ENCODE measurements at regions not wholly inside any gene's neighbourhood (a gene's known extent, or its start where the extent isn't known, plus 50 kb on each side); places are given as distances from the start of the nearest gene placed in this dataset.

- DNase-seq (ENCODE audit: low read depth): no peak
- in situ Hi-C loops (cut with HindIII; ENCODE audit: low sequenced_read_pairs): no loop called here
- TF ChIP-seq, protein P1, sequence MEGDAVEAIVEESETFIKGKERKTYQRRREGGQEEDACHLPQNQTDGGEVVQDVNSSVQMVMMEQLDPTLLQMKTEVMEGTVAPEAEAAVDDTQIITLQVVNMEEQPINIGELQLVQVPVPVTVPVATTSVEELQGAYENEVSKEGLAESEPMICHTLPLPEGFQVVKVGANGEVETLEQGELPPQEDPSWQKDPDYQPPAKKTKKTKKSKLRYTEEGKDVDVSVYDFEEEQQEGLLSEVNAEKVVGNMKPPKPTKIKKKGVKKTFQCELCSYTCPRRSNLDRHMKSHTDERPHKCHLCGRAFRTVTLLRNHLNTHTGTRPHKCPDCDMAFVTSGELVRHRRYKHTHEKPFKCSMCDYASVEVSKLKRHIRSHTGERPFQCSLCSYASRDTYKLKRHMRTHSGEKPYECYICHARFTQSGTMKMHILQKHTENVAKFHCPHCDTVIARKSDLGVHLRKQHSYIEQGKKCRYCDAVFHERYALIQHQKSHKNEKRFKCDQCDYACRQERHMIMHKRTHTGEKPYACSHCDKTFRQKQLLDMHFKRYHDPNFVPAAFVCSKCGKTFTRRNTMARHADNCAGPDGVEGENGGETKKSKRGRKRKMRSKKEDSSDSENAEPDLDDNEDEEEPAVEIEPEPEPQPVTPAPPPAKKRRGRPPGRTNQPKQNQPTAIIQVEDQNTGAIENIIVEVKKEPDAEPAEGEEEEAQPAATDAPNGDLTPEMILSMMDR (IDR thresholded peaks at IDR 0.05; ENCODE audit: low read depth, low read length, missing control alignments): no peak
- H3K4me3 ChIP-seq (ENCODE audit: low read depth, low read length): no peak overlapping the region
These were observed 341.0 kb upstream of the USP24 start for GRCh38 chr1:55555956-55556725.

DNA sequence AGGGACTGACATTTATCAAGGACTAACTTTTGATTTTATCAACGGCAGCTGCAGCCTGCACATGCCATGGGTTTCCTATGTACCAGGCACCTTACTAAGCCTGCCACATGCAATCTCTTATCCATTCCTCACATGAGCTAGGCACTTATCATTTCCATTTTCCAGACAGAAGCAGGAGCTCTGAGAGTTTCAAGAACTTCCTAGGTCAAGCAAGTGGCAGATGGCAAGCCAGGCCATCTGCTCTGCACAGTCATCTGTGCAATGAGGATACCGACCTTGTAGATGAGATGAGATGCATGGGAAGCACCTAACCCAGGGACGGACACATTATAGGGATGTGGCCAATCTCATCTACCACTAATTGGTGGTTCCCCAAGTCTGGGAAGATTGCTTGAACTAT, 339.4 kb upstream of the USP24 start:
- in situ Hi-C loops (cut with HindIII; ENCODE audit: low sequenced_read_pairs): loop anchor here (5.0 kb wide), 1 partner anchor 33 kb away; no protein-coding TSS in a partner anchor
- DNase-seq (ENCODE audit: low read depth): no peak
- TF ChIP-seq, protein P1 (IDR thresholded peaks at IDR 0.05; ENCODE audit: low read depth, low read length, missing control alignments): no peak
- no peak overlapping the region for H3K4me3 ChIP-seq (ENCODE audit: low read depth, low read length)

DNA sequence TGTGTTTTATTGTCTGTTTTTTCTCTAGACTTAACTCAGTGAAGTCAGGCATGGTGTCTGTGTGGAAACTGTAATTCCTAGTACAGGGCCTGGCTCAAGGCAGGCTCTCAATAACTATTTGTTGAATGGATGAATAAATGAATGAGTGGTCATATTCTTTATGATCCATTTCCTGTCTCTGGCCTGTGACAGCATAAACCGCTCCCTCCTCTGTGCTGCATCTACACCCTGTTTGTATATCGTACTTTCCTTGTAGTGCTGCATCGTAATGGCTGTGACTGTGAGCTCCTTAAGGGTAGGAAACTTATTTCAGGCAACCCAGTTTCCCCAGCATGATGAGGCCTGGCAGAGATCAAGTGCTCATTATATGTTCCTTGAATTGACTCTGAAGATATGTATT, 337.5 kb upstream of the USP24 start:
- TF ChIP-seq, protein P1 (IDR thresholded peaks at IDR 0.05; ENCODE audit: low read depth, low read length, missing control alignments): no peak
- in situ Hi-C loops (cut with HindIII; ENCODE audit: low sequenced_read_pairs): loop anchor here (5.0 kb wide), 1 partner anchor 35 kb away; no protein-coding TSS in a partner anchor
- DNase-seq (ENCODE audit: low read depth): no peak
- no peak overlapping the region for H3K4me3 ChIP-seq (ENCODE audit: low read depth, low read length)

- TF ChIP-seq, protein P1 (IDR thresholded peaks at IDR 0.05; ENCODE audit: low read depth, low read length, missing control alignments): no peak
- no peak for DNase-seq (ENCODE audit: low read depth)
- in situ Hi-C loops (cut with HindIII; ENCODE audit: low sequenced_read_pairs): no loop called here
- no peak overlapping the region for H3K4me3 ChIP-seq (ENCODE audit: low read depth, low read length)
These were observed 332.2 kb upstream of the USP24 start for GRCh38 chr1:55547405-55547804.

DNA sequence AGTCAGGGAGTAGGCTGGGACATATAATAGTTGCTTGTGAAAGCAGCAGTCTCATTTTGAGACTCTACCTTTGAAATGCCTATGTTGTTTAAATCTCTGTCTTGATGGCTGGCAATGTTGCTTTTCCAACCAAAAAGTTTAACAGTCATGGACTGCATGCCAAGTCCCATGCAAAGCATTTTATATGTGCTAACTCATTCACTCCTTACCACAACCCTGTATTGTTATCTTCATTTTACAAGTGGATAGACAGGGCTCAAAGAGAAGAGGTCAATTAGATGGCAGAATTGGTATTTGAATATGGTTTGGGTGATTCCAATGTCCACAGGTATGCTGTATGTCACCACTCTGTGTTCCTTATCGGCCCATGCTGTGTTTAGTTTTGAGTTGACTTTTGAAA, 331.4 kb upstream of the USP24 start:
- TF ChIP-seq, protein P1 (IDR thresholded peaks at IDR 0.05; ENCODE audit: low read depth, low read length, missing control alignments): no peak
- H3K4me3 ChIP-seq (ENCODE audit: low read depth, low read length): no peak overlapping the region
- DNase-seq (ENCODE audit: low read depth): no peak
- in situ Hi-C loops (cut with HindIII; ENCODE audit: low sequenced_read_pairs): no loop called here

DNA sequence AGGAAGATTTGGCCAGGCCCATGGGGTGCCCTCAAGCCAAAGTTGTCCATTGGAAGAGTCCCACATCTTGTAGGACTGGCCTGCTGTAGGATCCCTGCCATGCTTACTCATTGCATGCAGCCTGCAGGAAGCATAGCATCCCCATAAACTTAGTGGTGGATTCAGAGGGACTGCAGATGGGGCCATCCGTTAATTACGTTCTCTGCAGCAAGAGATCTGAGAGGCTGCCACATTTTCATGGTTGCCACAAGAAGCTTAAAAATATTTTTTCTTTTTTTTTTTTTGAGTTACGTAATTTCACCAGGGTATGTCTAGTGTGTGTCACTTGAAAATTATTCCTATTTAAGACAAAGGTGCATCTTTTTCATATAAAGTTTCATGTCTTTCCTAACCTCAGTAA, 329.7 kb upstream of the USP24 start:
- no peak overlapping the region for H3K4me3 ChIP-seq (ENCODE audit: low read depth, low read length)
- TF ChIP-seq, protein P1 (IDR thresholded peaks at IDR 0.05; ENCODE audit: low read depth, low read length, missing control alignments): no peak
- in situ Hi-C loops (cut with HindIII; ENCODE audit: low sequenced_read_pairs): no loop called here
- no peak for DNase-seq (ENCODE audit: low read depth)

Data from astrocyte of the cerebellum (primary cell).